ENCODE measurements at regions not wholly inside any gene's neighbourhood (a gene's known extent, or its start where the extent isn't known, plus 50 kb on each side); places are given as distances from the start of the nearest gene placed in this dataset.

DNA sequence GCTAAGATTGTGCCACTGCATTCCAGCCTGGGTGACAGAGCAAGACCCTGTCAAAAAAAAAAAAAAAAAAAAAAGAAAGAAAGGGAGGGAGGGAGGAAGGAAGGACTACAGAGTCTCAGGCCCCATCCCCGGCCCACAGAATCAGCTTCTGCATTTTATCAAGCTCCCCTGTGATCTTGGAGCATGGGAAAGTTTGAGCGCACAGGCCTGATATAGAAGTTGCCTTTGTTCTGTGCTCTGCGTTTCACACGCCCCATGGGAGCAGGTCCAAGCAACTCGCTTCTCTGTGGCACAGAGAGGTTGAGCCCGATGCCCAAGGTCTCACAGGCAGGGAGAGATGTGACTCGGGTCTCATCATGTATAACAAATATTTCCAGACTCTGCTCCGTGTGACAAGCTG lies 101.8 kb downstream of the PHETA1 start (continued):
- TF ChIP-seq, protein P1, sequence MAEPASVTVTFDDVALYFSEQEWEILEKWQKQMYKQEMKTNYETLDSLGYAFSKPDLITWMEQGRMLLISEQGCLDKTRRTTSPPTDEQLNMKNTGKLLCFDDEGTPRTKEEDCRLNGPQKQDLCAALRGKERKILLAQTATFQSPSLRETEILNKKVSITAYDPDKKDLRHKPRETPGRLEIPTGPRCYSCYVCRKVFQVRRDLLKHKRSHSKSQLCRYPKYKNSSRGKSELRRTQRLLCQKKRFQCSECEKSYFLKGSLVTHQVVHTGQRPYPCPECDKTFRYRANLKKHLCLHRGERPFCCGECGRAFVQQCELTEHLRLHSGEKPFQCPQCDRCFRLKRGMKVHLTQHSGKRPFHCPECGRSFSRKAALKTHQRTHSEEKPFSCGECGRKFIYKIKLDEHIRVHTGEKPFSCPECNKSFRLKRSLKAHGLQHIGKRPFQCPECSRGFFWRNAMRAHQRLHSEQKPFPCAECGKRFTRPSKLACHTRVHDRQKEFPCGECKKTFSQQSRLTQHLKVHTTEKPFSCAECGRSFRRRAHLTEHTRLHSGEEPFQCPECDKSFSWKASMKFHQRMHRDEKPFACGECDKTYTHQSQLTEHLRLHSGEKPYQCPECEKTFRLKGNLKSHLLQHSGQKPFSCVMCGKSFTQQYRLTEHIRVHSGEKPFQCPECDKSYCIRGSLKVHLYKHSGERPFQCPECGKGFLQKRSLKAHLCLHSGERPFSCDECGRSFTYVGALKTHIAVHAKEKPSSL (CRISPR knock-in tag; conservative IDR thresholded peaks at IDR 0.05), result no peak
- TF ChIP-seq FOXP1 (CRISPR knock-in tag; IDR thresholded peaks at IDR 0.05; ENCODE audit: borderline replicate concordance), result no peak

DNA sequence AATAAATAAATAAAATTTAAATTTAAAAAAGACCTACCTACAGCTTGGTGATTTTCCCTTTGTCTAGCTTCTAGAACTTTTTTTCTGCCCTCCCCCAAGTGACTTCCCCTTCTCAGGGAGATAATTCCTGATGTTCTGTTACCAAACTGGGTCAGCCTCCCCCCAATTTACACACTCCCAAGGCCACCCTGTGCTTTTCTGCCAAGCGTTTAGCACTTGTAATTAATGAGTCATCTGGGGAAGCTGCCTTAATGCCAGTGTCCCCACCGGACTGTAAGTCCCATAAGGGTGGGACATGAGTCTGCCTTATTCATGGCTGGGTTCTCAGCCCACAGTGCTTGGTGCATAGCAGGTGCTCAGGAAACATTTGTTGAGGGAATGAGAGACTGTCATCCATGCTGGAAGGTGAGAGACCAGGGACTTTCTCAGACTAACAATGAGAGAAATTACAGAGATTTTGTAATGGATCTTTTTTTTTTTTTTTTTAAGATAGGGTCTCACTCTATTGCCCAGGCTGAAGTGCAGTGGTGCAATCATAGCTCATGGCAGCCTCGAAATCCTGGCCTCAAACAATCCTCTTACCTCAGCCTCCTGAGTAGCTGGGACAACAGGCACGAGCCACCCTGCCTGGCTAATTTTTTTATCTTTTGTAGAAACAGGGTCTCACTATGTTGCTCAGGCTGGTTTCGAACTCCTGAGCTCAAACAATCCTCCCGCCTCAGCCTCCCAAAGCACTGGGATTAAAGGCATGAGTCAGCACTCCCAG lies 106.8 kb downstream of the PHETA1 start:
- Mint-ChIP-seq H3K27me3 (ENCODE audit: low read depth) (no peaks in the 10 kb centered on the region; the same call in 1 of the 2 replicates), H3K27ac (peak overlapping the region; percentile 69; the same call in 1 of the 2 replicates), H3K4me1 (no peaks in the 10 kb centered on the region), H3K4me3 (no peak overlapping the region), H3K36me3 (no peaks in the 10 kb centered on the region), H3K9me3 (no peaks in the 10 kb centered on the region)
- ChIA-PET POLR2A (interaction anchor here (0.6 kb wide), 1 partner anchor 350 kb away, joined by 3 read pairs; no protein-coding TSS in a partner anchor), CTCF (interaction anchor here (1.1 to 3.8 kb wide), 3 partner anchors 10 to 37 kb away, joined by 3 to 23 read pairs (median 8); no protein-coding TSS in a partner anchor)
- TF ChIP-seq EMX1 (CRISPR knock-in tag; IDR thresholded peaks at IDR 0.05) (no peak), ZNF671 (CRISPR knock-in tag; IDR thresholded peaks at IDR 0.05) (no peak)
- TF ChIP-seq, protein P2, sequence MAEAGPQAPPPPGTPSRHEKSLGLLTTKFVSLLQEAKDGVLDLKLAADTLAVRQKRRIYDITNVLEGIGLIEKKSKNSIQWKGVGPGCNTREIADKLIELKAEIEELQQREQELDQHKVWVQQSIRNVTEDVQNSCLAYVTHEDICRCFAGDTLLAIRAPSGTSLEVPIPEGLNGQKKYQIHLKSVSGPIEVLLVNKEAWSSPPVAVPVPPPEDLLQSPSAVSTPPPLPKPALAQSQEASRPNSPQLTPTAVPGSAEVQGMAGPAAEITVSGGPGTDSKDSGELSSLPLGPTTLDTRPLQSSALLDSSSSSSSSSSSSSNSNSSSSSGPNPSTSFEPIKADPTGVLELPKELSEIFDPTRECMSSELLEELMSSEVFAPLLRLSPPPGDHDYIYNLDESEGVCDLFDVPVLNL (CRISPR knock-in tag; IDR thresholded peaks at IDR 0.05; ENCODE audit: borderline replicate concordance, low read depth), result no peak
- no peak for ATAC-seq
- no peak for DNase-seq (ENCODE audit: low spot score)

DNA sequence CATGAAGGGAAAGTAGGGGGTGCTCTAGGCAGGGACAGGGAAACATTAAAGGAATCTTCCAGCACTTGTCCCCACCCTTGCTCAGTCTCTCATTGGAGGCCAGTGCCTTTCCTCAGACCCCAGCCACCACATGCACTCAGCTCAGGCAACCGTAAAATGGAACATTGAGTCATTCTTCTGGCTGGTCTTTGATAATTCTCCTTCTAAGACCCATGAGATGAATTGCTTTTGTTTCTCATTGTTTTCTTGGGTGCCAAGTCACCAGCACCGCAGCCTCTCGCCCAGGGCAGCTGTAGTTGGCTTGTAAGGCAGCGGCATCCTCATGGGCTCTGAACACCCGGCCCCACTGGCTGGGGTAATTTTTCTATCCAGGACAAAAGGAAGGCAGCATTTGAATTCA lies 108.2 kb downstream of the PHETA1 start:
- ChIA-PET CTCF (interaction anchor here (1.1 to 3.8 kb wide), 3 partner anchors 12 to 38 kb away, joined by 3 to 23 read pairs (median 8); no protein-coding TSS in a partner anchor), POLR2A (no interaction called here)
- no peaks in the 10 kb centered on the region for H3K36me3 Mint-ChIP-seq
- TF ChIP-seq SP1 (CRISPR knock-in tag; conservative IDR thresholded peaks at IDR 0.05) (no peak), NR2C2 (CRISPR knock-in tag; IDR thresholded peaks at IDR 0.05) (no peak), FOXK1 (CRISPR knock-in tag; IDR thresholded peaks at IDR 0.05) (no peak), ZNF263 (CRISPR knock-in tag; IDR thresholded peaks at IDR 0.05; ENCODE audit: low read depth) (no peak), CBFB (CRISPR knock-in tag; IDR thresholded peaks at IDR 0.05; ENCODE audit: low read depth) (no peak), NFATC4 (CRISPR knock-in tag; IDR thresholded peaks at IDR 0.05) (no peak), EMX1 (CRISPR knock-in tag; IDR thresholded peaks at IDR 0.05) (no peak), TCF7 (CRISPR knock-in tag; IDR thresholded peaks at IDR 0.05; ENCODE audit: low read depth) (no peak), PRRX2 (CRISPR knock-in tag; IDR thresholded peaks at IDR 0.05) (no peak), ESRRA (CRISPR knock-in tag; IDR thresholded peaks at IDR 0.05; ENCODE audit: borderline replicate concordance) (no peak), ZNF219 (CRISPR knock-in tag; IDR thresholded peaks at IDR 0.05; ENCODE audit: borderline replicate concordance) (no peak), ZNF416 (CRISPR knock-in tag; IDR thresholded peaks at IDR 0.05) (no peak)
- TF ChIP-seq, protein P3, sequence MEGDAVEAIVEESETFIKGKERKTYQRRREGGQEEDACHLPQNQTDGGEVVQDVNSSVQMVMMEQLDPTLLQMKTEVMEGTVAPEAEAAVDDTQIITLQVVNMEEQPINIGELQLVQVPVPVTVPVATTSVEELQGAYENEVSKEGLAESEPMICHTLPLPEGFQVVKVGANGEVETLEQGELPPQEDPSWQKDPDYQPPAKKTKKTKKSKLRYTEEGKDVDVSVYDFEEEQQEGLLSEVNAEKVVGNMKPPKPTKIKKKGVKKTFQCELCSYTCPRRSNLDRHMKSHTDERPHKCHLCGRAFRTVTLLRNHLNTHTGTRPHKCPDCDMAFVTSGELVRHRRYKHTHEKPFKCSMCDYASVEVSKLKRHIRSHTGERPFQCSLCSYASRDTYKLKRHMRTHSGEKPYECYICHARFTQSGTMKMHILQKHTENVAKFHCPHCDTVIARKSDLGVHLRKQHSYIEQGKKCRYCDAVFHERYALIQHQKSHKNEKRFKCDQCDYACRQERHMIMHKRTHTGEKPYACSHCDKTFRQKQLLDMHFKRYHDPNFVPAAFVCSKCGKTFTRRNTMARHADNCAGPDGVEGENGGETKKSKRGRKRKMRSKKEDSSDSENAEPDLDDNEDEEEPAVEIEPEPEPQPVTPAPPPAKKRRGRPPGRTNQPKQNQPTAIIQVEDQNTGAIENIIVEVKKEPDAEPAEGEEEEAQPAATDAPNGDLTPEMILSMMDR (IDR thresholded peaks at IDR 0.05), result no peak
- TF ChIP-seq, protein P4, sequence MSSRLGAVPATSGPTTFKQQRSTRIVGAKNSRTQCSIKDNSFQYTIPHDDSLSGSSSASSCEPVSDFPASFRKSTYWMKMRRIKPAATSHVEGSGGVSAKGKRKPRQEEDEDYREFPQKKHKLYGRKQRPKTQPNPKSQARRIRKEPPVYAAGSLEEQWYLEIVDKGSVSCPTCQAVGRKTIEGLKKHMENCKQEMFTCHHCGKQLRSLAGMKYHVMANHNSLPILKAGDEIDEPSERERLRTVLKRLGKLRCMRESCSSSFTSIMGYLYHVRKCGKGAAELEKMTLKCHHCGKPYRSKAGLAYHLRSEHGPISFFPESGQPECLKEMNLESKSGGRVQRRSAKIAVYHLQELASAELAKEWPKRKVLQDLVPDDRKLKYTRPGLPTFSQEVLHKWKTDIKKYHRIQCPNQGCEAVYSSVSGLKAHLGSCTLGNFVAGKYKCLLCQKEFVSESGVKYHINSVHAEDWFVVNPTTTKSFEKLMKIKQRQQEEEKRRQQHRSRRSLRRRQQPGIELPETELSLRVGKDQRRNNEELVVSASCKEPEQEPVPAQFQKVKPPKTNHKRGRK (CRISPR knock-in tag; IDR thresholded peaks at IDR 0.05; ENCODE audit: borderline replicate concordance), result no peak
- TF ChIP-seq, protein P5, sequence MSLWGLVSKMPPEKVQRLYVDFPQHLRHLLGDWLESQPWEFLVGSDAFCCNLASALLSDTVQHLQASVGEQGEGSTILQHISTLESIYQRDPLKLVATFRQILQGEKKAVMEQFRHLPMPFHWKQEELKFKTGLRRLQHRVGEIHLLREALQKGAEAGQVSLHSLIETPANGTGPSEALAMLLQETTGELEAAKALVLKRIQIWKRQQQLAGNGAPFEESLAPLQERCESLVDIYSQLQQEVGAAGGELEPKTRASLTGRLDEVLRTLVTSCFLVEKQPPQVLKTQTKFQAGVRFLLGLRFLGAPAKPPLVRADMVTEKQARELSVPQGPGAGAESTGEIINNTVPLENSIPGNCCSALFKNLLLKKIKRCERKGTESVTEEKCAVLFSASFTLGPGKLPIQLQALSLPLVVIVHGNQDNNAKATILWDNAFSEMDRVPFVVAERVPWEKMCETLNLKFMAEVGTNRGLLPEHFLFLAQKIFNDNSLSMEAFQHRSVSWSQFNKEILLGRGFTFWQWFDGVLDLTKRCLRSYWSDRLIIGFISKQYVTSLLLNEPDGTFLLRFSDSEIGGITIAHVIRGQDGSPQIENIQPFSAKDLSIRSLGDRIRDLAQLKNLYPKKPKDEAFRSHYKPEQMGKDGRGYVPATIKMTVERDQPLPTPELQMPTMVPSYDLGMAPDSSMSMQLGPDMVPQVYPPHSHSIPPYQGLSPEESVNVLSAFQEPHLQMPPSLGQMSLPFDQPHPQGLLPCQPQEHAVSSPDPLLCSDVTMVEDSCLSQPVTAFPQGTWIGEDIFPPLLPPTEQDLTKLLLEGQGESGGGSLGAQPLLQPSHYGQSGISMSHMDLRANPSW (CRISPR knock-in tag; conservative IDR thresholded peaks at IDR 0.05; ENCODE audit: low read depth), result no peak
- ATAC-seq (no peak; the same call in 1 of the 2 replicates), DNase-seq (ENCODE audit: low spot score) (no peak)
- no peak overlapping the region for H3K4me3 Mint-ChIP-seq
- H3K27ac Mint-ChIP-seq, result peak overlapping the region; percentile 53; the same call in 1 of the 2 replicates
- H3K4me1 Mint-ChIP-seq, result no peaks in the 10 kb centered on the region
- H3K9me3 Mint-ChIP-seq, result no peaks in the 10 kb centered on the region
- H3K27me3 Mint-ChIP-seq (ENCODE audit: low read depth), result no peaks in the 10 kb centered on the region; the same call in 1 of the 2 replicates
